HG02610 (cell line): ENCODE measurements at regions not wholly inside any gene's neighbourhood (a gene's known extent, or its start where the extent isn't known, plus 50 kb on each side); places are given as distances from the start of the nearest gene placed in this dataset.

Experiments used
- ATAC-seq: cut with Tn5 transposase; IDR thresholded peaks from one replicate; pipeline ENCODE4 v1.9.1; 2021; ENCODE audit warnings: mild to moderate bottlenecking, moderate library complexity; ENCODE audit not compliant: unreplicated experiment

- no peak for ATAC-seq
Observed at GRCh38 chr20:50297498-50298376, 107.1 kb downstream of the CEBPB start.

- ATAC-seq: no peak
Observed at GRCh38 chr20:50298554-50299324, 108.1 kb downstream of the CEBPB start.

GRCh38 chr20:50299325-50299629 is 108.6 kb downstream of the CEBPB start:
- ATAC-seq: no peak

GRCh38 chr20:50301165-50301564 is 110.5 kb downstream of the CEBPB start:
- ATAC-seq: no peak

GRCh38 chr20:50301712-50302111 is 111.1 kb downstream of the CEBPB start:
- ATAC-seq: no peak

- ATAC-seq: no peak
Observed at GRCh38 chr20:50302341-50303057, 111.9 kb downstream of the CEBPB start.

GRCh38 chr20:50303573-50304500 is 113.2 kb downstream of the CEBPB start:
- no peak for ATAC-seq

- ATAC-seq: no peak
Observed at GRCh38 chr20:50304501-50304856, 113.8 kb downstream of the CEBPB start.

- no peak for ATAC-seq
Observed at GRCh38 chr20:50304923-50305635, 114.4 kb downstream of the CEBPB start.

GRCh38 chr20:50305636-50306477 is 115.2 kb downstream of the CEBPB start:
- no peak for ATAC-seq

GRCh38 chr20:50306478-50307423 is 116.1 kb downstream of the CEBPB start:
- ATAC-seq: no peak

- no peak for ATAC-seq
Observed at GRCh38 chr20:50308166-50308512, 117.5 kb downstream of the CEBPB start.

- no peak for ATAC-seq
Observed at GRCh38 chr20:50308513-50309279, 118.1 kb downstream of the CEBPB start.

GRCh38 chr20:50309280-50309763 is 118.7 kb downstream of the CEBPB start:
- no peak for ATAC-seq

GRCh38 chr20:50309764-50310672 is 119.4 kb downstream of the CEBPB start:
- no peak for ATAC-seq

- ATAC-seq: no peak
Observed at GRCh38 chr20:50310673-50311051, 120.0 kb downstream of the CEBPB start.
